Loucy (cell line): ENCODE measurements at regions not wholly inside any gene's neighbourhood (a gene's known extent, or its start where the extent isn't known, plus 50 kb on each side); places are given as distances from the start of the nearest gene placed in this dataset.

Experiments
- CTCF ChIP-seq: fragments of 200-600 bp; sonication (generic); conservative IDR thresholded peaks from 2 replicates; pipeline ENCODE4 v1.5.1; 2014; ENCODE audit warnings: mild to moderate bottlenecking, antibody characterized with exemption, low read length
- EZH2phosphoT487 ChIP-seq: fragments of 200-600 bp; IDR thresholded peaks from 2 replicates; pipeline ENCODE4 v1.6.1; 2018; ENCODE audit warnings: antibody characterized with exemption, mild to moderate bottlenecking, moderate library complexity, borderline replicate concordance

- TF ChIP-seq CTCF (no peak), EZH2phosphoT487 (no peak)
Measured at GRCh38 chr17:62187681-62188080, 122.6 kb upstream of the MED13 start.
